Natural killer cell treated with Interleukin-12 subunit alpha and Interleukin-12 subunit beta and Interleukin-15 and Interleukin-18, amount 100 ng/mL, for 72 hours (primary cell): ENCODE measurements at regions not wholly inside any gene's neighbourhood (a gene's known extent, or its start where the extent isn't known, plus 50 kb on each side); places are given as distances from the start of the nearest gene placed in this dataset.
"Not testable (repeated sequence)": the region's sequence is repeated elsewhere in the genome, so short reads cannot be mapped to it uniquely, and the experiment has no call there.

Experiments
- ATAC-seq, 2 donors: fragments of 150-1000 bp; cut with Tn5 transposase in 1 of 2; sonication (Bioruptor Pico), chemical (Tn5 transposase) in 1 of 2; 2 replicates each; pipeline ENCODE4 v1.10.0; 2021
- DNase-seq: peaks from one replicate; pipeline ENCODE4 v3.0.0; 2022; ENCODE audit warnings: low spot score
- H3K27ac Mint-ChIP-seq, 2 donors: 1 replicate in 1 of 2; 2 replicates in 1 of 2; pipeline ENCODE4 v1.8.0; 2022; ENCODE audit warnings: mixed read lengths in 2 of 2, mild to moderate bottlenecking in 1 of 2, moderate library complexity in 1 of 2
- H3K27me3 Mint-ChIP-seq, 2 donors: 1 replicate in 1 of 2; 2 replicates in 1 of 2; pipeline ENCODE4 v1.8.0; 2022; ENCODE audit warnings: mixed read lengths in 2 of 2
- H3K36me3 Mint-ChIP-seq: one replicate; pipeline ENCODE4 v1.8.0; 2022; ENCODE audit warnings: mixed read lengths
- H3K4me1 Mint-ChIP-seq, 2 donors: 1 replicate in 1 of 2; 2 replicates in 1 of 2; pipeline ENCODE4 v1.8.0; 2022; ENCODE audit warnings: low read depth in 2 of 2, mixed read lengths in 2 of 2, mild to moderate bottlenecking in 1 of 2
- H3K4me3 Mint-ChIP-seq: one replicate; pipeline ENCODE4 v1.8.0; 2022; ENCODE audit warnings: mixed read lengths
- H3K9me3 Mint-ChIP-seq: 2 replicates; pipeline ENCODE4 v1.8.0; 2022; ENCODE audit warnings: mixed read lengths

DNA sequence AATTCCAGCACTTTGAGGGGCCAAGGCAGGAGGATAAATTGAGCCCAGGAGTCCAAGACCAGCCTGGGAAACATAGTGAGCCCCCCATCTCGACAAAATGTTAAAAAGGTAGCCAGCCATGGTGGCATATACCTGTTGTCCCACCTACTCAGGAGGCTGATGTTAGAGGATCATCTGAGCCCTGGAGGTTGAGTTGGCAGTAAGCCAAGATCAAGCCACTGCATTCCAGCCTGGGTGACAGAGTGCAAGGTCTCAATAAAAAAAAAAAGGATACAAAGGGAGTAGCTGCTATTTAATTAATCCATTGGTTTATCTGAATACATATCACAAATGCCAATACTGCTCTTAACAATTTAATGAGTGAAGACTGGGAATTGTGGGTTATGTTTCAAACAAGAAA lies 327.8 kb downstream of the CPS1 start:
- no peak for DNase-seq
- H3K36me3 Mint-ChIP-seq: peaks cover 6% of the 10 kb centered on the region
- no peaks in the 10 kb centered on the region for H3K4me1 Mint-ChIP-seq
- no peak overlapping the region for H3K27ac Mint-ChIP-seq
- no peak overlapping the region for H3K4me3 Mint-ChIP-seq
- H3K9me3 Mint-ChIP-seq: peaks cover 28% of the 10 kb centered on the region
- H3K27me3 Mint-ChIP-seq: no peaks in the 10 kb centered on the region
- no peak for ATAC-seq

DNA sequence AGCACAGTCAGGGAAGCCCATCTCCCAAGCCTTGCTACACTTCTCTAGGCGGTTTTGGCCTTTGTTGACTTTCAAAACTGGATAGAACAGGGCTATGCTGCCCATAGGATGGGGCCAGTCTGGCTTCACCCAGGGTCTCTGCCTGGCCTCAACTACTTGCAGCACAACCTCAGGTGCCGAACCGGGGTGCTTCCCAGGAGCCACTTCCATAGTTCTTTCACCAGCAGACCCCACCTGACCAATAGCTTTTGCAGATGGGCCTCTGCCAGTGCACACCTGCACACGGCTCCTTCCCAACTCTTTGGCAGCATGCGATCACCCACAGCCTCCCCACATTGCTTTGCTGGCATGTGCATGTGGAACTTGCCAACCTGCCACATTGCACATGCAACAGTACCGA lies 331.6 kb downstream of the CPS1 start:
- DNase-seq (no peak), ATAC-seq (no peak)
- Mint-ChIP-seq H3K27me3 (no peaks in the 10 kb centered on the region), H3K9me3 (peaks cover 36% of the 10 kb centered on the region), H3K4me3 (no peak overlapping the region), H3K27ac (no peak overlapping the region), H3K4me1 (no peaks in the 10 kb centered on the region), H3K36me3 (peaks cover 6% of the 10 kb centered on the region)

DNA sequence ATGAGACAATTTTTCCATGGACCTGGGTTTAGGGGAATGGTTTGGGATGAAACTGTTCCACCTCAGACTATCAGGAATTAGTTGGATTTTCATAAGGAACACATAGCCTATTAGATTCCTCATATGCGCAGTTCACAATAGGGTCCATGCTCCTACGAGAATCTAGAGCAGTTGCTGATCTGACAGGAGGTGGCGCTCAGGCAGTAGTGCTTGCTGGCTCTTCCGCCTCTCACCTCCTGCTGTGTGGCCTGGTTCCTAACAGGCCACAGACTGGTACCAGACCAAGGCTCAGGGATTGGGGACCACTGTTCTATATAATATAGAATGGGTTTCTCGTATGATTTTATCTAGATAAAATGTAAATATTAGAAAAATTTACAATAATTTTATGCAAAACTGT lies 338.7 kb downstream of the CPS1 start:
- DNase-seq (no peak), ATAC-seq (no peak)
- H3K36me3 Mint-ChIP-seq: no peaks in the 10 kb centered on the region
- no peaks in the 10 kb centered on the region for H3K27me3 Mint-ChIP-seq
- no peak overlapping the region for H3K4me3 Mint-ChIP-seq
- no peak overlapping the region for H3K27ac Mint-ChIP-seq
- peaks cover 23% of the 10 kb centered on the region for H3K9me3 Mint-ChIP-seq
- no peaks in the 10 kb centered on the region for H3K4me1 Mint-ChIP-seq

DNA sequence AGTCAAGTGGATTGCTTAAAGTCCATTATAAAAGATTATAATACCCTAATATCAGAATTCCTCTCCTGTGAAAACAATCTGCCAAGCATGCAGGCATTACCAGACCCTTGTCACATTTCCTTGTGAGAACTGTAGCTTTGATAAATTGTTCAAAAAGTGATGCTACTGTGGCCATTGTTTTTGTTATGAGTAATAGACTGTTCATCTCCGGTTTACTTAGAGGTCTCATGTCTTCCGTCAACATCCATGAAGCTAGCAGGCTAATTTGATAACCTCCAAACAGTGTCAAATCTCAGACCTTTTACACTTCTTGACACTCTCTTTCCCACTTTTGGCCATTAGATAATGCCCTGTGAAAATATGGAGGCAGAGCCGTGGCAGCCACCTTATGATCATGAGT lies 342.7 kb downstream of the CPS1 start:
- no peaks in the 10 kb centered on the region for H3K36me3 Mint-ChIP-seq
- H3K4me3 Mint-ChIP-seq: no peak overlapping the region
- ATAC-seq (no peak), DNase-seq (no peak)
- H3K9me3 Mint-ChIP-seq: peaks cover 4% of the 10 kb centered on the region
- H3K27ac Mint-ChIP-seq: no peak overlapping the region
- H3K27me3 Mint-ChIP-seq: no peaks in the 10 kb centered on the region
- no peaks in the 10 kb centered on the region for H3K4me1 Mint-ChIP-seq

DNA sequence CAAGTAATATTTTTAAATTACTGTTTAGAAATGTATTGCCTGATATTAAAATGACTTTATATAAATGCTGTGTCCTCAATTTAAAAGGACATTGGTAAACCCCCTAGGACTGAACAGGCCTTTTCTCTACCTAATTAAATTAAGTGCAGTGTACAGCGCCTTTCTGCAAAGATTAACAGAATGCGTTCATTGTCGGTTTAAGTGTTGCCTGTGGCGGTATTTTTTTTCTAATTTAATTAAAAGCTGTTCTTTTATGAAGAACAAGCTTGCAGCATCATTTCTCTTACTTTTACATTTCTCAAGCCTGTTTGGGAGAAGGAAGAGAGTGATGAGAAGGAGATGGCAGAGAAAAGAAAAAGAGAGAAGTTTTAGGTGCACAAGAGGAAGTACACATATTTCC lies 344.9 kb downstream of the CPS1 start:
- Mint-ChIP-seq H3K27me3 (no peaks in the 10 kb centered on the region), H3K36me3 (no peaks in the 10 kb centered on the region), H3K27ac (no peak overlapping the region), H3K4me1 (no peaks in the 10 kb centered on the region), H3K9me3 (no peaks in the 10 kb centered on the region), H3K4me3 (no peak overlapping the region)
- ATAC-seq (no peak), DNase-seq (no peak)

DNA sequence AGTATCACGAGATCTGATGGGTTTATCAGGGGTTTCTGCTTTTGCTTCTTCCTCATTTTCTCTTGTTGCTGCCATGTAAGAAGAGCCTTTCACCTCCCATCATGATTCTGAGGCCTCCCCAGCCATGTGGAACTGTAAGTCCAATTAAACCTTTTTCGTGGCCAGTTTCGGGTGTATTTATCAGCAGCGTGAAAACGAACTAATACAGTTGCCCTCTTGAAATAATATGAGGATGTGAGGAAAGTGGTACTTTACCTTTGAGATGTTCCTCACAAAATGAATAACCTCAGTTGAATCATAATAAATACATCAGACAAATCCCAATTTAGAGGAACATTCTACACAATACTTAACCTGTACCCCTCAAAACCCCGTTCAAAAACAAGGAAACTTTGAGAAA lies 356.4 kb downstream of the CPS1 start:
- Mint-ChIP-seq H3K4me3 (no peak overlapping the region), H3K4me1 (no peaks in the 10 kb centered on the region), H3K27me3 (no peaks in the 10 kb centered on the region), H3K9me3 (peaks cover 19% of the 10 kb centered on the region), H3K27ac (no peak overlapping the region), H3K36me3 (no peaks in the 10 kb centered on the region)
- no peak for DNase-seq
- no peak for ATAC-seq

DNA sequence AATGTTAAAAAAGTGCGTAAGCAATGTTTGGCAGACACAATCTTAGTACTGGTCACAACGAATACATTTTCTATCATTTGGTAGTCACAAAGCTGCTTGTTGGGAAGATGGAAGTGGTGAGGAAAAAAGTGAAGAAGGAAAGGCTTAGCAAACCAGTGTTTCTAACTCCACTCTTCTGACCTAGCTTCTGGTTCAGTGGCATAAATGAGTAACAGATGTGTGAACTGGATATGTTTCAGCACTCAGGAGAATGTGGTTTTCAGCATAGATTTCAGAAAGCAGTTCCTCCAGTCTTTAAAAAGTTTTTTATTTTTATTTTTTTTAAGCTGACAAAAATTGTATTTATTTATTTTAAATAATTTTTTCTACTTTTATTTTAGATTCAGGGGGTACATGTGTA lies 357.1 kb downstream of the CPS1 start:
- ATAC-seq (no peak), DNase-seq (no peak)
- Mint-ChIP-seq H3K4me1 (no peaks in the 10 kb centered on the region), H3K27ac (no peak overlapping the region), H3K27me3 (no peaks in the 10 kb centered on the region), H3K36me3 (no peaks in the 10 kb centered on the region), H3K9me3 (peaks cover 17% of the 10 kb centered on the region), H3K4me3 (no peak overlapping the region)

DNA sequence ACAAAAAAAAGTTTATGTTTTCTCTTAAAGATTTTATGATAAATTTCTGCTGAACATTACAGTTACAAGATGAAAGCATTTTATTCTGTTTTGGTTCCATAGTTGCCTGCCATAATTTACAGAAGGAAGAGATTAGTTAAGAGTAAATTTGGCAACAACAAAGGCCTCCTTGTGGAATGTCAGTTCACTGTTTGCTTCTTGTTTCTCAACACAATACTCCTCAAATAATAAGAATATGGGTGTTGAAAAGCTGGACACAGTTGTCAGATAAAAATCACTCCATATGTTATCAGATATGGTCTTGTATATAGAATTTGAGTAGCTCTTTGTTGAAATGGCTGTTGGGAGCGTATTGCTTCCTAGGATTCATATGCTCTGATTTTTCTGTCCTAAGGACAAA lies 359.5 kb downstream of the CPS1 start:
- Mint-ChIP-seq H3K27me3 (no peaks in the 10 kb centered on the region), H3K27ac (no peak overlapping the region), H3K9me3 (peaks cover 25% of the 10 kb centered on the region), H3K4me1 (no peaks in the 10 kb centered on the region), H3K4me3 (no peak overlapping the region), H3K36me3 (no peaks in the 10 kb centered on the region)
- no peak for ATAC-seq
- no peak for DNase-seq

DNA sequence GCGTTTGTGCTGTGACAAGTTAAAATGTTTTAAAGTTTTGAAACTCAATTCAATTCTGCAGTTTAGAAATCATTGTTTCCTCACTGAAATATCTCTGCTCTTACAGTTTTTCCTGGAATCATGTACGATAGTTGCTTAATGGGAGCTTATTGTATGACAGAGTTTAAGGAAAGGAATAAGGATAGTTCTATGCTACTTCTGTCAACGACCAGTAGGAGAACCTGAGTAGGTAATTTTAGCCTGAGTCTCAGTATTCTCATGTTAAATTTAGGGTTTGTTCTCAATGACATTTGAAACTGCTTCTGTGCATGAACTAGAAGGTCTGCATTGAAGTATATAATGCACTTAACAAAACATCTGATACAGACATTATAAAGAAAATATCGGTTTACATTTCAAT lies 361.1 kb downstream of the CPS1 start:
- Mint-ChIP-seq H3K36me3 (peaks cover 5% of the 10 kb centered on the region), H3K27ac (no peak overlapping the region), H3K27me3 (no peaks in the 10 kb centered on the region), H3K4me3 (no peak overlapping the region), H3K9me3 (peaks cover 16% of the 10 kb centered on the region), H3K4me1 (no peaks in the 10 kb centered on the region)
- ATAC-seq (no peak), DNase-seq (no peak)

DNA sequence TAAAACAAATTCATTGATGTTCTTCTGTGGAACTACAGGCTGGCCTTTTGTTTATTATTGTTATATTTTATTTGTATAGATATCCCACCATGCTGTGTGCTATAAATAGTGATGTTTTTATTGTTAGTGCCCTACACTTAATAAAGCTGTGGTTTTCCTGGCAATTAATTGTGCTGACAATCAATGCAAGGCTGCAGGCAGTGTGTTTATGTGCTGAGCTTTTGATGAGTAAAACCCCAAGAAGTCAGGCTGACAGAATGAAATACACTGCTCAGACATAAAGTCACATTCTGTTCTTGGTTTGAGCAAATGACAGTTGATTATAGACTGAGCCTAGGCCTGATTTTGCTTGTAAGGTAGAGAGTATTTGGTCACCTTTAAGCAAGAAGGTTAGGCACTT lies 362.7 kb downstream of the CPS1 start:
- ATAC-seq (no peak), DNase-seq (no peak)
- Mint-ChIP-seq H3K27ac (no peak overlapping the region), H3K36me3 (peaks cover 5% of the 10 kb centered on the region), H3K9me3 (peaks cover 12% of the 10 kb centered on the region), H3K27me3 (no peaks in the 10 kb centered on the region), H3K4me1 (no peaks in the 10 kb centered on the region), H3K4me3 (no peak overlapping the region)

DNA sequence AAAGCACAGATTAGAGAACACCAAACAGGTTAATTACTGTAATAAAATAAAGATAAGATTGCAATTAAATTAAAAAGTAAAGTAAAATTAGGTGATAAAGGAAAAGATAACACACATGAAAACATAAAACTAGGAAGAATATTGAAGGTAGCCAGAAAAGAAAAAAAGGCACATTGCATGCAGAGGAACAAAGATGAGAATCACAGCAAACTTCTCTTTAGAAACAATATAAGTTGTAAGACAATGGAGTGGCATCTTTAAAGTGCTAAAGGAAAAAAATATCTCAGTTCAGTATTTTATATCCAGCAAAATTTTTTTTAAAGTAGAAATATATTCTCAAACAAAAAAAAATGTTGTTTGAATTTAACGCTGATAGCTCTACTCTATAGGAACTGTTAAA lies 366.0 kb downstream of the CPS1 start:
- Mint-ChIP-seq H3K4me3 (no peak overlapping the region), H3K4me1 (no peaks in the 10 kb centered on the region), H3K36me3 (peaks cover 5% of the 10 kb centered on the region), H3K27me3 (no peaks in the 10 kb centered on the region), H3K9me3 (peaks cover 12% of the 10 kb centered on the region), H3K27ac (no peak overlapping the region)
- DNase-seq: no peak
- no peak for ATAC-seq

DNA sequence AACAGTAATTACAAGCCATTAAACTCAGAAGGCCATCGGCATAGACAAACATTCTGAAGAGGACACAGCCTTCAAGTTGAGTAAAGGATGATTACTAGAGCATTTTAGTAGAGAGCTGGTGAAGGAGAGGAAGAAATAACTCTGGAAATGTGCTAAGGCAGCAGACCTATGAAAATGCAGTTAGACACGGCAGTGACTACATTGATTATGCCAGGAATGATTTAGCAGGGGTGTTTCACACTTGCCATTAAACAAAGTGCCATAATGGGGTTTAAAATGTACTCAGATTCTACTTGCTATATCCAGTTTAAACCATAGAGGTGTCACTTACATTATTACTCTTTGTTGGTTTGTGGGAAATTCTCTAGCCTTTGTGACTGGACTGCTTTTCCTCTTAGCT lies 372.3 kb downstream of the CPS1 start:
- Mint-ChIP-seq H3K4me3 (no peak overlapping the region), H3K36me3 (no peaks in the 10 kb centered on the region), H3K9me3 (peaks cover 9% of the 10 kb centered on the region), H3K27me3 (no peaks in the 10 kb centered on the region), H3K27ac (no peak overlapping the region), H3K4me1 (no peaks in the 10 kb centered on the region)
- DNase-seq: no peak
- ATAC-seq: no peak

DNA sequence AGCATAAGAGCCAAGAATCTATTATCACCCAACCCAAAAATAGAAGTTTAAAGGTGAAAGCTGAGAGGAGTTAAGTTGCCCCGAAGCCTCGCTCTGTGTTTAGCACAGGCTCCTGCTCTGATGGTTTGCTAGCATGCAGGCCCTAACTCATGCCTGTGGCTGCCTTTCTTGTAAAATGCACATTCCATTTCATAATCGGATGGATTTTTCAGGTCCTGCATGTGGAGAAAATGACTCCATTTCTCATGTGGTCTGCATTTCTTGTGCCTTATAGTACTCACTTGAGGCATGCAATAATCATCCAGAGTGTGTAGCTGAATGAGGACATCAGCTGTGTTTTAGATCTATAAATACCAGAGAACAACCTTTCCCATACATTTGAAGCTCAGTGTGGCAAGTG lies 381.8 kb downstream of the CPS1 start:
- no peak for ATAC-seq
- no peaks in the 10 kb centered on the region for H3K27me3 Mint-ChIP-seq
- no peaks in the 10 kb centered on the region for H3K4me1 Mint-ChIP-seq
- no peak overlapping the region for H3K4me3 Mint-ChIP-seq
- H3K36me3 Mint-ChIP-seq: no peaks in the 10 kb centered on the region
- H3K27ac Mint-ChIP-seq: no peak overlapping the region
- no peak for DNase-seq
- H3K9me3 Mint-ChIP-seq: peaks cover 19% of the 10 kb centered on the region

DNA sequence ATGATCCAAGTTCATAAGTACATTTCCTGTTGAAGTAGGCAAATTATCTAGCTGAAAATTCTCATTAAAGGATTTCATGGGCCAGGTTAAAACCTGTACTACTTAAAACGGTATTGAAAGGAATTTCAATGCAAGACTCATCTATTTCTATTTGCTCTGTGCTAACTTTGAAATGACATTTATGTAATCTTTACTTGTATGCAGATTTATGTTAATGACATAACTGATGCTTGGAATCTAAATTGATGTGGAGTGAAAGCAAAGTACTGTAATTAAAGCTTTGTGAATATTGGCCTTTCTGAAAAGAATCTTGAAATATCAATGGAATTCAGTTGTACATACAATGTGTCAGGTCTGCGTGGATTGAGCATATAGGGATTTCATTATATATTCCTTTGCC lies 390.0 kb downstream of the CPS1 start:
- Mint-ChIP-seq H3K9me3 (peaks cover 20% of the 10 kb centered on the region), H3K4me3 (no peak overlapping the region), H3K27me3 (no peaks in the 10 kb centered on the region), H3K36me3 (peaks cover 5% of the 10 kb centered on the region), H3K27ac (no peak overlapping the region), H3K4me1 (no peaks in the 10 kb centered on the region)
- DNase-seq: no peak
- no peak for ATAC-seq

DNA sequence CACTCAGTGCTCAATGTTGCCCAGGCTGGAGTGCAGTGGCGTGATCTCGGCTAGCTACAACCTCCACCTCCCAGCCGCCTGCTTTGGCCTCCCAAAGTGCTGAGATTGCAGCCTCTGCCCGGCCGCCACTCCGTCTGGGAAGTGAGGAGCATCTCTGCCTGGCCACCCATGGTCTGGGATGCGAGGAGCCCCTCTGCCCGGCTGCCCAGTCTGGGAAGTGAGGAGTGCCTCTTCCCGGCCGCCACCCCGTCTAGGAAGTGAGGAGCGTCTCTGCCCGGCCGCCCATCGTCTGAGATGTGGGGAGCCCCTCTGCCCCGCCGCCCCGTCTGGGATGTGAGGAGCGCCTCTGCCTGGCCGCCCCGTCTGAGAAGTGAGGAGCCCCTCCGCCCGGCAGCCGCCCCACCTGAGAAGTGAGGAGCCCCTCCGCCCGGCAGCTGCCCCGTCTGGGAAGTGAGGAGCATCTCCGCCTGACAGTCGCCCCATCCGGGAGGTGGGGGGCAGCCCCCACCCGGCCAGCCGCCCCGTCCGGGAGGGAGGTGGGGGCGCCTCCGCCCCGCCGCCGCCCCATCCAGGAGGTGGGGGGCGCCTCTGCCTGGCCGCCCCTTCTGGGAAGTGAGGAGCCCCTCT lies 394.1 kb downstream of the CPS1 start:
- DNase-seq, H3K36me3 Mint-ChIP-seq, H3K27ac Mint-ChIP-seq, H3K4me1 Mint-ChIP-seq, H3K27me3 Mint-ChIP-seq, ATAC-seq, H3K4me3 Mint-ChIP-seq: not testable (repeated sequence)
- H3K9me3 Mint-ChIP-seq: peaks cover 14% of the 10 kb centered on the region
